Bone marrow (tissue), 2 donors: ENCODE measurements at regions not wholly inside any gene's neighbourhood (a gene's known extent, or its start where the extent isn't known, plus 50 kb on each side); places are given as distances from the start of the nearest gene placed in this dataset.
"Not testable (repeated sequence)": the region's sequence is repeated elsewhere in the genome, so short reads cannot be mapped to it uniquely, and the experiment has no call there.

Source experiments
- DNase-seq, 2 donors: peaks; one replicate each; lab custom pipeline; 2025; lab: John Stamatoyannopoulos, UW

GRCh38 chr18:70600225-70600925, 311.5 kb downstream of the SOCS6 start:
- no peak for DNase-seq

GRCh38 chr18:70598406-70598805, 309.6 kb downstream of the SOCS6 start:
- no peak for DNase-seq

- no peak for DNase-seq
Observed at GRCh38 chr18:70582981-70583380, 294.1 kb downstream of the SOCS6 start.

- no peak for DNase-seq
Observed at GRCh38 chr18:70578480-70578879, 289.6 kb downstream of the SOCS6 start.

GRCh38 chr18:70577023-70577420, 288.2 kb downstream of the SOCS6 start:
- no peak for DNase-seq

- no peak for DNase-seq
Observed at GRCh38 chr18:70576276-70577022, 287.6 kb downstream of the SOCS6 start.

GRCh38 chr18:70574951-70575350, 286.1 kb downstream of the SOCS6 start:
- DNase-seq = not testable (repeated sequence)

GRCh38 chr18:70569647-70570046, 280.8 kb downstream of the SOCS6 start:
- DNase-seq = not testable (repeated sequence)

GRCh38 chr18:70559446-70559845, 270.6 kb downstream of the SOCS6 start:
- no peak for DNase-seq

- DNase-seq = no peak
Observed at GRCh38 chr18:70558371-70558770, 269.5 kb downstream of the SOCS6 start.

GRCh38 chr18:70554854-70555445, 266.1 kb downstream of the SOCS6 start:
- DNase-seq = no peak

- no peak for DNase-seq
Observed at GRCh38 chr18:70553936-70554260, 265.1 kb downstream of the SOCS6 start.

- DNase-seq = no peak
Observed at GRCh38 chr18:70553245-70553935, 264.5 kb downstream of the SOCS6 start.

GRCh38 chr18:70536370-70537062, 247.7 kb downstream of the SOCS6 start:
- no peak for DNase-seq

GRCh38 chr18:70535041-70535440, 246.2 kb downstream of the SOCS6 start:
- DNase-seq = no peak

- not testable (repeated sequence) for DNase-seq
Observed at GRCh38 chr18:70525322-70525721, 236.5 kb downstream of the SOCS6 start.

GRCh38 chr18:70523792-70524182, 234.9 kb downstream of the SOCS6 start:
- DNase-seq = no peak

- no peak for DNase-seq
Observed at GRCh38 chr18:70523035-70523791, 234.4 kb downstream of the SOCS6 start.

- DNase-seq = no peak
Observed at GRCh38 chr18:70522183-70522680, 233.4 kb downstream of the SOCS6 start.

- DNase-seq = no peak
Observed at GRCh38 chr18:70520867-70521266, 232.0 kb downstream of the SOCS6 start.

GRCh38 chr18:70513502-70514171, 224.8 kb downstream of the SOCS6 start:
- no peak for DNase-seq
